ENCODE measurements at regions not wholly inside any gene's neighbourhood (a gene's known extent, or its start where the extent isn't known, plus 50 kb on each side); places are given as distances from the start of the nearest gene placed in this dataset.

GRCh38 chr14:104432611-104433231, 146.8 kb upstream of the C14orf180 start:
- TF ChIP-seq CTCF (conservative IDR thresholded peaks at IDR 0.05 in 1 of 2, IDR thresholded peaks at IDR 0.05 in 1 of 2; ENCODE audit: low read depth in 1 of 2, low read length in 2 of 2) (no peak), EZH2 (IDR thresholded peaks at IDR 0.05; ENCODE audit: low read length, missing control alignments) (no peak)
